Suprapubic skin (tissue), 3 donors: ENCODE measurements at regions not wholly inside any gene's neighbourhood (a gene's known extent, or its start where the extent isn't known, plus 50 kb on each side); places are given as distances from the start of the nearest gene placed in this dataset.

Source experiments
- CTCF ChIP-seq, 2 donors: fragments of 200-600 bp in 1 of 2; fragments of 450-650 bp in 1 of 2; sonication (generic) in 1 of 2; IDR thresholded peaks; one replicate each; pipeline ENCODE4 v1.5.1; 2016 to 2019; ENCODE audit warnings: antibody characterized with exemption in 2 of 2, mild to moderate bottlenecking in 1 of 2, moderate library complexity in 1 of 2
- POLR2A ChIP-seq, 2 donors: fragments of 450-650 bp; IDR thresholded peaks; one replicate each; pipeline ENCODE4 v1.6.1; 2017; ENCODE audit warnings: antibody characterized with exemption in 2 of 2, mild to moderate bottlenecking in 2 of 2, moderate library complexity in 2 of 2

GRCh38 chr21:38622827-38623209, 124.5 kb upstream of the ERG start:
- TF ChIP-seq CTCF (IDR thresholded peaks at IDR 0.05) (no peak), POLR2A (IDR thresholded peaks at IDR 0.05) (no peak)
